Activated CD8-positive, alpha-beta memory T cell treated with anti-CD3 and anti-CD28 coated beads, Interleukin-2, amount 10 ng/mL, durations not matched to agents 7 days and 5 days (primary cell): ENCODE measurements at regions not wholly inside any gene's neighbourhood (a gene's known extent, or its start where the extent isn't known, plus 50 kb on each side); places are given as distances from the start of the nearest gene placed in this dataset.

Experiments used
- ATAC-seq: fragments of 150-1000 bp; cut with Tn5 transposase; one replicate; pipeline ENCODE4 v1.10.0; 2021; ENCODE audit warnings: moderate library complexity
- CTCF ChIA-PET: fragments of 350-600 bp; sonication (Branson Sonifier 250); formaldehyde crosslinking; loops from one replicate; lab custom pipeline; 2021; ENCODE audit warnings: antibody characterized with exemption; lab: Charles Lee
- DNase-seq: peaks from one replicate; pipeline ENCODE4 v3.0.0-alpha.2; 2020
- H3K27ac Mint-ChIP-seq: one replicate; pipeline ENCODE4 v1.8.0; 2021; ENCODE audit warnings: mild to moderate bottlenecking, mixed read lengths
- H3K27me3 Mint-ChIP-seq: one replicate; pipeline ENCODE4 v1.8.0; 2021; ENCODE audit warnings: mixed read lengths
- H3K36me3 Mint-ChIP-seq: one replicate; pipeline ENCODE4 v1.8.0; 2021; ENCODE audit warnings: mild to moderate bottlenecking, mixed read lengths
- H3K4me1 Mint-ChIP-seq: one replicate; pipeline ENCODE4 v1.8.0; 2021; ENCODE audit warnings: mixed read lengths
- H3K4me3 Mint-ChIP-seq: one replicate; pipeline ENCODE4 v1.8.0; 2021; ENCODE audit warnings: mild to moderate bottlenecking, moderate library complexity, mixed read lengths
- H3K9me3 Mint-ChIP-seq: one replicate; pipeline ENCODE4 v1.8.0; 2022; ENCODE audit warnings: low read depth, mixed read lengths

- no peak overlapping the region for H3K27ac Mint-ChIP-seq
- DNase-seq (no peak), ATAC-seq (no peak)
- CTCF ChIA-PET: no interaction called here
- peaks cover 27% of the 10 kb centered on the region for H3K27me3 Mint-ChIP-seq
- no peaks in the 10 kb centered on the region for H3K36me3 Mint-ChIP-seq
- no peak overlapping the region for H3K4me3 Mint-ChIP-seq
- peaks cover 2% of the 10 kb centered on the region for H3K4me1 Mint-ChIP-seq
- H3K9me3 Mint-ChIP-seq: no peaks in the 10 kb centered on the region
These were observed 85.6 kb upstream of the CLDN14 start for GRCh38 chr21:36565540-36565939.

- CTCF ChIA-PET: no interaction called here
- H3K27me3 Mint-ChIP-seq: peaks cover 26% of the 10 kb centered on the region
- ATAC-seq (no peak), DNase-seq (no peak)
- peaks cover 2% of the 10 kb centered on the region for H3K4me1 Mint-ChIP-seq
- no peaks in the 10 kb centered on the region for H3K9me3 Mint-ChIP-seq
- H3K4me3 Mint-ChIP-seq: no peak overlapping the region
- no peaks in the 10 kb centered on the region for H3K36me3 Mint-ChIP-seq
- no peak overlapping the region for H3K27ac Mint-ChIP-seq
These were observed 86.7 kb upstream of the CLDN14 start for GRCh38 chr21:36566644-36567043.

GRCh38 chr21:36567216-36567885 is 87.4 kb upstream of the CLDN14 start:
- Mint-ChIP-seq H3K9me3 (no peaks in the 10 kb centered on the region), H3K27me3 (peaks cover 26% of the 10 kb centered on the region), H3K36me3 (no peaks in the 10 kb centered on the region), H3K27ac (no peak overlapping the region), H3K4me1 (no peaks in the 10 kb centered on the region), H3K4me3 (no peak overlapping the region)
- ATAC-seq (no peak), DNase-seq (no peak)
- CTCF ChIA-PET: no interaction called here

GRCh38 chr21:36569511-36569910 is 89.6 kb upstream of the CLDN14 start:
- CTCF ChIA-PET: no interaction called here
- ATAC-seq (no peak), DNase-seq (no peak)
- no peak overlapping the region for H3K4me3 Mint-ChIP-seq
- no peaks in the 10 kb centered on the region for H3K9me3 Mint-ChIP-seq
- no peaks in the 10 kb centered on the region for H3K4me1 Mint-ChIP-seq
- no peaks in the 10 kb centered on the region for H3K36me3 Mint-ChIP-seq
- no peak overlapping the region for H3K27ac Mint-ChIP-seq
- H3K27me3 Mint-ChIP-seq: peaks cover 18% of the 10 kb centered on the region

- Mint-ChIP-seq H3K27ac (no peak overlapping the region), H3K4me1 (no peaks in the 10 kb centered on the region), H3K36me3 (no peaks in the 10 kb centered on the region), H3K4me3 (no peak overlapping the region), H3K9me3 (no peaks in the 10 kb centered on the region), H3K27me3 (peaks cover 19% of the 10 kb centered on the region)
- DNase-seq (no peak), ATAC-seq (no peak)
- CTCF ChIA-PET: no interaction called here
These were observed 91.6 kb upstream of the CLDN14 start for GRCh38 chr21:36571556-36571955.

GRCh38 chr21:36572039-36572438 is 92.1 kb upstream of the CLDN14 start:
- Mint-ChIP-seq H3K36me3 (no peaks in the 10 kb centered on the region), H3K27me3 (peaks cover 17% of the 10 kb centered on the region), H3K4me3 (no peak overlapping the region), H3K4me1 (no peaks in the 10 kb centered on the region), H3K27ac (no peak overlapping the region), H3K9me3 (no peaks in the 10 kb centered on the region)
- CTCF ChIA-PET: no interaction called here
- ATAC-seq (no peak), DNase-seq (peak; percentile 27)

- no peak overlapping the region for H3K27ac Mint-ChIP-seq
- H3K4me1 Mint-ChIP-seq: no peaks in the 10 kb centered on the region
- CTCF ChIA-PET: interaction anchor here (1.9 kb wide), 1 partner anchor 55 kb away, joined by 6 read pairs; no protein-coding TSS in a partner anchor
- H3K4me3 Mint-ChIP-seq: no peak overlapping the region
- no peaks in the 10 kb centered on the region for H3K9me3 Mint-ChIP-seq
- no peak for DNase-seq
- peaks cover 6% of the 10 kb centered on the region for H3K27me3 Mint-ChIP-seq
- ATAC-seq: no peak
- H3K36me3 Mint-ChIP-seq: no peaks in the 10 kb centered on the region
These were observed 95.4 kb upstream of the CLDN14 start for GRCh38 chr21:36575306-36575705.

GRCh38 chr21:36576441-36576840 is 96.5 kb upstream of the CLDN14 start:
- CTCF ChIA-PET: no interaction called here
- no peak overlapping the region for H3K27ac Mint-ChIP-seq
- no peaks in the 10 kb centered on the region for H3K9me3 Mint-ChIP-seq
- no peak for ATAC-seq
- no peaks in the 10 kb centered on the region for H3K4me1 Mint-ChIP-seq
- H3K36me3 Mint-ChIP-seq: no peaks in the 10 kb centered on the region
- no peak overlapping the region for H3K4me3 Mint-ChIP-seq
- peaks cover 6% of the 10 kb centered on the region for H3K27me3 Mint-ChIP-seq
- no peak for DNase-seq

GRCh38 chr21:36579898-36580297 is 100.0 kb upstream of the CLDN14 start:
- no peak overlapping the region for H3K4me3 Mint-ChIP-seq
- no peaks in the 10 kb centered on the region for H3K9me3 Mint-ChIP-seq
- DNase-seq (no peak), ATAC-seq (no peak)
- H3K27me3 Mint-ChIP-seq: peaks cover 14% of the 10 kb centered on the region
- no peak overlapping the region for H3K27ac Mint-ChIP-seq
- CTCF ChIA-PET: interaction anchor here (1.0 kb wide), 1 partner anchor 15 kb away, joined by 4 read pairs; no protein-coding TSS in a partner anchor
- no peaks in the 10 kb centered on the region for H3K4me1 Mint-ChIP-seq
- no peaks in the 10 kb centered on the region for H3K36me3 Mint-ChIP-seq

GRCh38 chr21:36582271-36582670 is 102.3 kb upstream of the CLDN14 start:
- Mint-ChIP-seq H3K4me1 (no peaks in the 10 kb centered on the region), H3K27ac (no peak overlapping the region), H3K9me3 (no peaks in the 10 kb centered on the region), H3K36me3 (no peaks in the 10 kb centered on the region), H3K4me3 (no peak overlapping the region), H3K27me3 (peaks cover 15% of the 10 kb centered on the region)
- ATAC-seq: no peak
- no peak for DNase-seq
- CTCF ChIA-PET: no interaction called here

- Mint-ChIP-seq H3K4me1 (no peaks in the 10 kb centered on the region), H3K27me3 (peaks cover 15% of the 10 kb centered on the region)
- ATAC-seq: no peak
These were observed 103.7 kb upstream of the CLDN14 start for GRCh38 chr21:36583591-36583990.

GRCh38 chr21:36584980-36585940 is 105.3 kb upstream of the CLDN14 start:
- H3K36me3 Mint-ChIP-seq: no peaks in the 10 kb centered on the region
- H3K4me3 Mint-ChIP-seq: no peak overlapping the region
- DNase-seq (no peak), ATAC-seq (no peak)
- no peaks in the 10 kb centered on the region for H3K4me1 Mint-ChIP-seq
- CTCF ChIA-PET: no interaction called here
- no peaks in the 10 kb centered on the region for H3K9me3 Mint-ChIP-seq
- H3K27ac Mint-ChIP-seq: no peak overlapping the region
- H3K27me3 Mint-ChIP-seq: peaks cover 15% of the 10 kb centered on the region

More at GRCh38 chr21:36583591-36583990, 103.7 kb upstream of the CLDN14 start:
- Mint-ChIP-seq H3K4me3 (no peak overlapping the region), H3K36me3 (no peaks in the 10 kb centered on the region), H3K9me3 (no peaks in the 10 kb centered on the region), H3K27ac (no peak overlapping the region)
- no peak for DNase-seq
- CTCF ChIA-PET: no interaction called here

GRCh38 chr21:36587388-36587787 is 107.5 kb upstream of the CLDN14 start:
- no peak for ATAC-seq
- H3K4me3 Mint-ChIP-seq: no peak overlapping the region
- H3K4me1 Mint-ChIP-seq: no peaks in the 10 kb centered on the region
- CTCF ChIA-PET: interaction anchor here (1.1 to 1.4 kb wide), 2 partner anchors 43 to 82 kb away, joined by 4 read pairs; no protein-coding TSS in a partner anchor
- no peak for DNase-seq
- H3K27ac Mint-ChIP-seq: no peak overlapping the region
- H3K36me3 Mint-ChIP-seq: no peaks in the 10 kb centered on the region
- H3K9me3 Mint-ChIP-seq: no peaks in the 10 kb centered on the region
- H3K27me3 Mint-ChIP-seq: peaks cover 12% of the 10 kb centered on the region
